ENCODE measurements at regions not wholly inside any gene's neighbourhood (a gene's known extent, or its start where the extent isn't known, plus 50 kb on each side); places are given as distances from the start of the nearest gene placed in this dataset.

DNA sequence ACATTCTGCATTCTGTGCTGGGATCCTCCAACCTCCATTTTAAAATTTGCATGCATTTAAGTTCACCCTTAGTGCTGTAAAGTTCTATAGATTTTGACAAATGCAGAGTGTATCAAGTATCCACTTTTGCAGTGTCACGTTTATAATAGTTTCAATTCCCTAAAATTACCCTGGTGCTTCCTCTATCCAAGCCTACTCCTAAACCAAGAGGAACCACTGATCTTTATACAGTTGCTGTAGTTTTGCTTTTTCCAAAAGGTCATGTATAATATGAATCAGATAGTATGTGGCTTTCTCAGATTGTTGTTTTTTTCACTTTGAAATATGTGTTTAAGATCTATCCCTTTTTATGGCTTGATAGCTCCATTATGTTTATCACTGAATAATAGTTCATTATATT, 468.4 kb upstream of the CDH6 start:
- no peak for DNase-seq (ENCODE audit: low spot score)
- Mint-ChIP-seq H3K36me3 (ENCODE audit: low read depth) (no peaks in the 10 kb centered on the region), H3K27ac (no peak overlapping the region), H3K27me3 (ENCODE audit: low read depth) (no peaks in the 10 kb centered on the region), H3K9me3 (peaks cover 32% of the 10 kb centered on the region), H3K4me3 (no peak overlapping the region), H3K4me1 (ENCODE audit: low read depth) (no peaks in the 10 kb centered on the region)

DNA sequence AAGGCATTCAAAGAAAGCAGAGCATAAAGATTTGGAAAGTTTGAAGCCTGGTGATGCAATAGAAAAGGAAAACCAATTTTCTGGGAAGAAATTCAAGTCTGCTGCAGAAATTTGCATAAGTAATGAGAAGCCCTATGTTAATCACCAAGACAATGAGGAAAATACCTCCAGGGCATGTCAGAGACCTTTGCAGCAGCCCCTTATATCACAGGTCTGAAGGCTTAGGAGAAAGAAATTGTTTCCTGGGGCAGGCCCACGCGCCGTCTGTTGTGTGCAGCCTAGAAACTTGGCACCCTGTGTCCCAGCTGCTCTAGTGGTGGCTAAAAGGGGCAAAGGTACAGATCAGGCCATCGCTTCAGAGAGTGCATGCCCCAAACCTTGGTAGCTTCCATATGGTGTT, 495.3 kb upstream of the CDH6 start:
- no peak overlapping the region for H3K4me3 Mint-ChIP-seq
- no peaks in the 10 kb centered on the region for H3K4me1 Mint-ChIP-seq (ENCODE audit: low read depth)
- no peak for DNase-seq (ENCODE audit: low spot score)
- no peak overlapping the region for H3K27ac Mint-ChIP-seq
- H3K9me3 Mint-ChIP-seq = peaks cover 60% of the 10 kb centered on the region
- H3K36me3 Mint-ChIP-seq (ENCODE audit: low read depth) = no peaks in the 10 kb centered on the region
- H3K27me3 Mint-ChIP-seq (ENCODE audit: low read depth) = no peaks in the 10 kb centered on the region

- Mint-ChIP-seq H3K27me3 (ENCODE audit: low read depth) (no peaks in the 10 kb centered on the region), H3K36me3 (ENCODE audit: low read depth) (no peaks in the 10 kb centered on the region), H3K4me1 (ENCODE audit: low read depth) (no peaks in the 10 kb centered on the region), H3K9me3 (peaks cover 44% of the 10 kb centered on the region), H3K4me3 (no peak overlapping the region), H3K27ac (no peak overlapping the region)
- DNase-seq (ENCODE audit: low spot score) = no peak
These were observed 500.2 kb upstream of the CDH6 start for GRCh38 chr5:30693326-30693725.

DNA sequence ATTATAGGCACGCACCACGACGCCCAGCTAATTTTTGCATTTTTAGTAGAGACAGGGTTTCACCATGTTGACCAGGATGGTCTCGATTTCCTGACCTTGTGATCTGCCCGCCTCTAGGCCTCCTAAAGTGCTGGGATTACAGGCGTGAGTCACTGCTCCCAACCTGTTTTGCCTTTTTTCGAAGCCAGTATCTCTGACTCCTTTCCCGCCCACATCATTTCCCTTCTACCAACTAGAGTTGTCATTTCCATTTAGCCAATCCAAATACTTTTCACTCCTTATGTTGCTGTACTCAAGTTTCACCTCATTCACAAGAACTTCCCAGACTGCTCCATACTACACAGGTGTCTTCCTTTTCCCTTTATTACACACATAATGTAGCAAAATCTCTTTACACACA, 502.6 kb upstream of the CDH6 start:
- DNase-seq (ENCODE audit: low spot score) = no peak
- H3K4me1 Mint-ChIP-seq (ENCODE audit: low read depth) = no peaks in the 10 kb centered on the region
- H3K27ac Mint-ChIP-seq = no peak overlapping the region
- no peak overlapping the region for H3K4me3 Mint-ChIP-seq
- H3K9me3 Mint-ChIP-seq = peaks cover 30% of the 10 kb centered on the region
- H3K27me3 Mint-ChIP-seq (ENCODE audit: low read depth) = no peaks in the 10 kb centered on the region
- no peaks in the 10 kb centered on the region for H3K36me3 Mint-ChIP-seq (ENCODE audit: low read depth)

- H3K9me3 Mint-ChIP-seq = peaks cover 30% of the 10 kb centered on the region
- no peak overlapping the region for H3K27ac Mint-ChIP-seq
- no peak for DNase-seq (ENCODE audit: low spot score)
- no peaks in the 10 kb centered on the region for H3K4me1 Mint-ChIP-seq (ENCODE audit: low read depth)
- no peaks in the 10 kb centered on the region for H3K36me3 Mint-ChIP-seq (ENCODE audit: low read depth)
- H3K27me3 Mint-ChIP-seq (ENCODE audit: low read depth) = no peaks in the 10 kb centered on the region
- H3K4me3 Mint-ChIP-seq = no peak overlapping the region
These were observed 506.0 kb upstream of the CDH6 start for GRCh38 chr5:30687461-30687860.

DNA sequence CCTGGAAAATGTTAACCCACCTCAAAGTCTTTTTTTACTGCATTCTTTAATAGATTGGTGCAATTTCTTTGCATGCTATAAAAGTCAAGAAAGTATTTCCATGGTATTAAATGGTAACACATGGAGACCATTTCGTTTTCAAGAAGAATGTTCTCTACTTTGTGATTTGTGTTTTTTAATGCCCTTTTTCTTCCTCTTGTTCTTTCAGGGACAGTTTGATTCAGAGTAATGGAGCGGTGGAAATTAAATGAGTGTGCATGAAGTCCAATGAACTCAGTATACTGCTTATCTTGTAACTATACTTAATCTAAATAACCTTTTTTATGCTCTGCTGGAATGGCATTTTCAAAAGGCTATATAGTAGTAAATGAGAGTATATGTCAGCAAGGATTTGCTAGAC, 507.0 kb upstream of the CDH6 start:
- DNase-seq (ENCODE audit: low spot score) = no peak
- H3K27ac Mint-ChIP-seq = no peak overlapping the region
- no peaks in the 10 kb centered on the region for H3K27me3 Mint-ChIP-seq (ENCODE audit: low read depth)
- no peak overlapping the region for H3K4me3 Mint-ChIP-seq
- H3K9me3 Mint-ChIP-seq = peaks cover 30% of the 10 kb centered on the region
- H3K4me1 Mint-ChIP-seq (ENCODE audit: low read depth) = no peaks in the 10 kb centered on the region
- no peaks in the 10 kb centered on the region for H3K36me3 Mint-ChIP-seq (ENCODE audit: low read depth)

DNA sequence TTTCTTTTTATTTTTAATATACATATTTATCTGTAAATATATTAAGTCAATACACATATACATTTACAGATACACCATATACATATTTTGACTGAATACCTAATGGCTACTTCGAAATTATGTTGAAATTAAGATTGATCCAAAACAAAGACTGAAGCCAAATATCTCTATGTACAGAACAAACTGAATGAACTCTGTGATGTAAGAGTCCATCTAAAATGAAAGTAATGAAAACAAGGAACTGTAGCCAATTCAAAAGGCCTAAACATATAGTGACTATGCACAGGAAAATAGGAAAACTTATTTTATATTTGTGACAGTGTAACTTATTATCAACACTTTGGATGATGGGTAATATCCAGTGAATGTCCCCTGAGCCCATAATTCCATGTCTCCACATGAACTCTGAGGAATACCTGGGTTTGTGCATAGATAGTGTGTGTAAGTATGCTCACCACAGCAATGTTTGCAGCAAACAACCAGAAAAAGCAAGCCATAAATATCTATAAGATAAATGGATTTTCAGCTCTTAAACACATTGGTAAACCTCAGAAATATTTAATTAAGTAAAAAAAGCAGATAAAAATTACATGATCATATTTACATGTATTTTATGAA, 517.2 kb upstream of the CDH6 start:
- Mint-ChIP-seq H3K27me3 (ENCODE audit: low read depth) (no peaks in the 10 kb centered on the region), H3K27ac (no peak overlapping the region), H3K36me3 (ENCODE audit: low read depth) (no peaks in the 10 kb centered on the region), H3K4me3 (no peak overlapping the region), H3K4me1 (ENCODE audit: low read depth) (no peaks in the 10 kb centered on the region), H3K9me3 (peaks cover 29% of the 10 kb centered on the region)
- no peak for DNase-seq (ENCODE audit: low spot score)

DNA sequence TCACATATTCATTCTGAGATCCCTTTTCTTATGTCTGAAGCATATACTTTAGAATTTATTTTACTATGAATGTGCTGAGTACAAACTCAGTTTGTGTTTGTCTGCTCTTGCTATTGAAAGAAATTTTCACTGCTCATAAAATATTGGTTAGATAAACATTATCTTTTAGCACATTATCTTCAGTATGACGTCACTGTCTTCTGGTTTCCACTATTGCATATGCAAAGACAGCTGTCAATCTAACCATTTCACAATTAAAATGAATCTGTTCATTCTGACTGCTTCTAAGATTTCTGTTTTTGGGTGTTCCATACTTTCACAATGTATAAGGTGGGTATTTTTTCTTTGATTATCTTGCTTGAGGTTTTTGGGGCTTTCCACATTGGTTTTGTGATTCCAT, 526.2 kb upstream of the CDH6 start:
- Mint-ChIP-seq H3K4me3 (no peak overlapping the region), H3K27me3 (ENCODE audit: low read depth) (no peaks in the 10 kb centered on the region), H3K36me3 (ENCODE audit: low read depth) (no peaks in the 10 kb centered on the region), H3K27ac (no peak overlapping the region), H3K4me1 (ENCODE audit: low read depth) (no peaks in the 10 kb centered on the region), H3K9me3 (peaks cover 49% of the 10 kb centered on the region)
- DNase-seq (ENCODE audit: low spot score) = no peak

- no peaks in the 10 kb centered on the region for H3K27me3 Mint-ChIP-seq (ENCODE audit: low read depth)
- no peaks in the 10 kb centered on the region for H3K4me1 Mint-ChIP-seq (ENCODE audit: low read depth)
- H3K4me3 Mint-ChIP-seq = no peak overlapping the region
- DNase-seq (ENCODE audit: low spot score) = no peak
- no peak overlapping the region for H3K27ac Mint-ChIP-seq
- peaks cover 48% of the 10 kb centered on the region for H3K9me3 Mint-ChIP-seq
- H3K36me3 Mint-ChIP-seq (ENCODE audit: low read depth) = no peaks in the 10 kb centered on the region
These were observed 530.0 kb upstream of the CDH6 start for GRCh38 chr5:30663536-30663935.

GRCh38 chr5:30662373-30662772, 531.1 kb upstream of the CDH6 start:
- peaks cover 52% of the 10 kb centered on the region for H3K9me3 Mint-ChIP-seq
- no peaks in the 10 kb centered on the region for H3K36me3 Mint-ChIP-seq (ENCODE audit: low read depth)
- no peaks in the 10 kb centered on the region for H3K27me3 Mint-ChIP-seq (ENCODE audit: low read depth)
- no peak overlapping the region for H3K4me3 Mint-ChIP-seq
- no peak for DNase-seq (ENCODE audit: low spot score)
- no peak overlapping the region for H3K27ac Mint-ChIP-seq
- no peaks in the 10 kb centered on the region for H3K4me1 Mint-ChIP-seq (ENCODE audit: low read depth)

- H3K4me3 Mint-ChIP-seq = no peak overlapping the region
- no peaks in the 10 kb centered on the region for H3K27me3 Mint-ChIP-seq (ENCODE audit: low read depth)
- no peak for DNase-seq (ENCODE audit: low spot score)
- no peaks in the 10 kb centered on the region for H3K36me3 Mint-ChIP-seq (ENCODE audit: low read depth)
- H3K9me3 Mint-ChIP-seq = peaks cover 52% of the 10 kb centered on the region
- H3K27ac Mint-ChIP-seq = no peak overlapping the region
- H3K4me1 Mint-ChIP-seq (ENCODE audit: low read depth) = no peaks in the 10 kb centered on the region
These were observed 531.8 kb upstream of the CDH6 start for GRCh38 chr5:30661730-30662129.

GRCh38 chr5:30659417-30659816, 534.1 kb upstream of the CDH6 start:
- Mint-ChIP-seq H3K4me1 (ENCODE audit: low read depth) (no peaks in the 10 kb centered on the region), H3K36me3 (ENCODE audit: low read depth) (no peaks in the 10 kb centered on the region), H3K27ac (no peak overlapping the region), H3K9me3 (peaks cover 50% of the 10 kb centered on the region), H3K4me3 (no peak overlapping the region), H3K27me3 (ENCODE audit: low read depth) (no peaks in the 10 kb centered on the region)
- DNase-seq (ENCODE audit: low spot score) = no peak

DNA sequence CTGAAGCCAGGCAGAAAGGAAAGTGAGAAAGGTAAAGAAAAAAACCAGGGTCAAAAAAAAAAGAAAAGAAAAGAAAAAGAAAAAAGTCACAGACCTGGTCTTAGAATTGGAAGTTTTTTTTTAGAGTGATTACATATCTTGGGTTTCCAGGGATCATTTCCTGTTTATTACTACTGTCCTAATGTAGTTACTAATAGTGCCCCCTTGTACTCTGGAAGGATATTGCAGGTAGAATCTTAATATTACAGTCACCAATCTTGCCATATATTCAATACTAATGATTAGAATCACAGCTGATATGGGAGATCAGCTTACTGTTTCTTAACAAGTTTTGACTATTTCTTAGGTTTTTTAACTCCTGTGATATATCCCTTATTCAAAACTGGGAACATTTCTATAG, 543.2 kb upstream of the CDH6 start:
- H3K36me3 Mint-ChIP-seq (ENCODE audit: low read depth) = no peaks in the 10 kb centered on the region
- peaks cover 43% of the 10 kb centered on the region for H3K9me3 Mint-ChIP-seq
- H3K4me1 Mint-ChIP-seq (ENCODE audit: low read depth) = no peaks in the 10 kb centered on the region
- H3K4me3 Mint-ChIP-seq = no peak overlapping the region
- no peaks in the 10 kb centered on the region for H3K27me3 Mint-ChIP-seq (ENCODE audit: low read depth)
- no peak overlapping the region for H3K27ac Mint-ChIP-seq
- no peak for DNase-seq (ENCODE audit: low spot score)

GRCh38 chr5:30638899-30639298, 554.6 kb upstream of the CDH6 start:
- Mint-ChIP-seq H3K9me3 (peaks cover 58% of the 10 kb centered on the region), H3K4me3 (no peak overlapping the region), H3K4me1 (ENCODE audit: low read depth) (no peaks in the 10 kb centered on the region), H3K27me3 (ENCODE audit: low read depth) (no peaks in the 10 kb centered on the region), H3K36me3 (ENCODE audit: low read depth) (no peaks in the 10 kb centered on the region), H3K27ac (no peak overlapping the region)
- no peak for DNase-seq (ENCODE audit: low spot score)

DNA sequence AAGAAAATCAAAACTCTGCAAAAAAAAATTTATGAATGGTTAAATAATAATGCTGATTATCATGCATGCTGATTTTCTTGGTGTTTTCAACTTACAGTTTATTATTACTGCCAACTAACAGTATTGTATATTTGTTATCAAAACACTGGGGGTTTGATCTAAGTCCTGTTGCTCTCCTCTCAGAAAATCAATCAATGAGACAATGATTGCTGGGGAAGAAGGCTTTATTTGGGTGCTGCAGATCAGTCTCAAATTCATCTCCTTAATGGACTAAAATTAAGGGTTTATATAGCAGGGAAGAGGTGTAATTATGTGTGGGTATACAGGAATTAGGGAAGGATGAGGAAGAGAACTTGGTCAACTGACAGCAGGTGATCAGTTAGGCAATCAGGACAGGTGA, 565.5 kb upstream of the CDH6 start:
- no peak overlapping the region for H3K4me3 Mint-ChIP-seq
- H3K4me1 Mint-ChIP-seq (ENCODE audit: low read depth) = no peaks in the 10 kb centered on the region
- no peaks in the 10 kb centered on the region for H3K27me3 Mint-ChIP-seq (ENCODE audit: low read depth)
- peaks cover 32% of the 10 kb centered on the region for H3K9me3 Mint-ChIP-seq
- no peak for DNase-seq (ENCODE audit: low spot score)
- H3K36me3 Mint-ChIP-seq (ENCODE audit: low read depth) = no peaks in the 10 kb centered on the region
- no peak overlapping the region for H3K27ac Mint-ChIP-seq
